Parathyroid adenoma (tissue), 2 donors: ENCODE measurements at regions not wholly inside any gene's neighbourhood (a gene's known extent, or its start where the extent isn't known, plus 50 kb on each side); places are given as distances from the start of the nearest gene placed in this dataset.

ENCODE experiments used
- H2AFZ ChIP-seq: fragments of 300-600 bp; sonication (generic); one replicate; pipeline ENCODE4 v1.7.0; 2017; ENCODE audit warnings: antibody characterized with exemption, mild to moderate bottlenecking
- H3K27ac ChIP-seq: fragments of 300-600 bp; sonication (generic); one replicate; pipeline ENCODE4 v1.7.0; 2017
- H3K27me3 ChIP-seq: fragments of 300-600 bp; sonication (generic); one replicate; pipeline ENCODE4 v1.7.0; 2017; ENCODE audit warnings: low read length; ENCODE audit not compliant: control insufficient read depth, insufficient read depth
- H3K36me3 ChIP-seq: fragments of 300-600 bp; sonication (generic); one replicate; pipeline ENCODE4 v1.7.0; 2017; ENCODE audit warnings: low read length; ENCODE audit not compliant: control insufficient read depth, insufficient read depth
- H3K4me1 ChIP-seq: fragments of 300-600 bp; sonication (generic); one replicate; pipeline ENCODE4 v1.7.0; 2017; ENCODE audit warnings: control low read depth
- H3K4me2 ChIP-seq: fragments of 300-600 bp; sonication (generic); one replicate; pipeline ENCODE4 v1.7.0; 2017; ENCODE audit warnings: low read length
- H3K4me3 ChIP-seq: fragments of 300-600 bp; sonication (generic); one replicate; pipeline ENCODE4 v1.7.0; 2017; ENCODE audit warnings: low read depth, low read length
- H3K79me2 ChIP-seq: fragments of 300-600 bp; sonication (generic); one replicate; pipeline ENCODE4 v1.7.0; 2017; ENCODE audit warnings: control low read depth
- H3K9ac ChIP-seq: fragments of 300-600 bp; sonication (generic); one replicate; pipeline ENCODE4 v1.7.0; 2017; ENCODE audit warnings: mild to moderate bottlenecking
- H3K9me3 ChIP-seq: fragments of 300-600 bp; sonication (generic); one replicate; pipeline ENCODE4 v1.7.0; 2017; ENCODE audit warnings: low read length; ENCODE audit not compliant: control insufficient read depth
- TF ChIP-seq, protein P1 (sequence below): fragments of 300-600 bp; sonication (generic); IDR thresholded peaks from one replicate; pipeline ENCODE4 v1.7.0; 2017; ENCODE audit warnings: antibody characterized with exemption, mild to moderate bottlenecking
- donor health status: primary hyperparathyroidism.

- TF ChIP-seq, protein P1, sequence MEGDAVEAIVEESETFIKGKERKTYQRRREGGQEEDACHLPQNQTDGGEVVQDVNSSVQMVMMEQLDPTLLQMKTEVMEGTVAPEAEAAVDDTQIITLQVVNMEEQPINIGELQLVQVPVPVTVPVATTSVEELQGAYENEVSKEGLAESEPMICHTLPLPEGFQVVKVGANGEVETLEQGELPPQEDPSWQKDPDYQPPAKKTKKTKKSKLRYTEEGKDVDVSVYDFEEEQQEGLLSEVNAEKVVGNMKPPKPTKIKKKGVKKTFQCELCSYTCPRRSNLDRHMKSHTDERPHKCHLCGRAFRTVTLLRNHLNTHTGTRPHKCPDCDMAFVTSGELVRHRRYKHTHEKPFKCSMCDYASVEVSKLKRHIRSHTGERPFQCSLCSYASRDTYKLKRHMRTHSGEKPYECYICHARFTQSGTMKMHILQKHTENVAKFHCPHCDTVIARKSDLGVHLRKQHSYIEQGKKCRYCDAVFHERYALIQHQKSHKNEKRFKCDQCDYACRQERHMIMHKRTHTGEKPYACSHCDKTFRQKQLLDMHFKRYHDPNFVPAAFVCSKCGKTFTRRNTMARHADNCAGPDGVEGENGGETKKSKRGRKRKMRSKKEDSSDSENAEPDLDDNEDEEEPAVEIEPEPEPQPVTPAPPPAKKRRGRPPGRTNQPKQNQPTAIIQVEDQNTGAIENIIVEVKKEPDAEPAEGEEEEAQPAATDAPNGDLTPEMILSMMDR, result no peak
- Histone ChIP-seq H3K4me2 (no peak overlapping the region), H3K27ac (no peak overlapping the region), H2AFZ (no peak overlapping the region), H3K9ac (no peak overlapping the region), H3K79me2 (no peaks in the 10 kb centered on the region), H3K36me3 (no peaks in the 10 kb centered on the region), H3K4me3 (no peak overlapping the region), H3K9me3 (no peaks in the 10 kb centered on the region), H3K27me3 (no peaks in the 10 kb centered on the region), H3K4me1 (no peaks in the 10 kb centered on the region)
Measured at GRCh38 chr9:90044263-90044662, 439.5 kb downstream of the GADD45G start.

- Histone ChIP-seq H3K27me3 (no peaks in the 10 kb centered on the region), H3K36me3 (no peaks in the 10 kb centered on the region), H3K4me1 (no peaks in the 10 kb centered on the region), H3K4me2 (no peak overlapping the region), H3K9me3 (no peaks in the 10 kb centered on the region), H3K27ac (no peak overlapping the region), H3K4me3 (no peak overlapping the region), H3K79me2 (no peaks in the 10 kb centered on the region), H3K9ac (no peak overlapping the region), H2AFZ (no peak overlapping the region)
- TF ChIP-seq, protein P1, result no peak
Measured at GRCh38 chr9:90044710-90045151, 439.9 kb downstream of the GADD45G start.

- Histone ChIP-seq H3K4me2 (no peak overlapping the region), H3K4me1 (no peaks in the 10 kb centered on the region), H3K79me2 (no peaks in the 10 kb centered on the region), H3K36me3 (no peaks in the 10 kb centered on the region), H3K9me3 (no peaks in the 10 kb centered on the region), H2AFZ (no peak overlapping the region), H3K27me3 (no peaks in the 10 kb centered on the region), H3K9ac (no peak overlapping the region), H3K4me3 (no peak overlapping the region), H3K27ac (no peak overlapping the region)
- TF ChIP-seq, protein P1, result no peak
Measured at GRCh38 chr9:90046317-90046861, 441.6 kb downstream of the GADD45G start.

GRCh38 chr9:90047828-90048227 lies 443.0 kb downstream of the GADD45G start:
- H3K4me2 ChIP-seq, result no peak overlapping the region
- H2AFZ ChIP-seq, result no peak overlapping the region
- no peaks in the 10 kb centered on the region for H3K9me3 ChIP-seq
- H3K4me3 ChIP-seq, result no peak overlapping the region
- no peak overlapping the region for H3K27ac ChIP-seq
- H3K79me2 ChIP-seq, result no peaks in the 10 kb centered on the region
- no peak overlapping the region for H3K9ac ChIP-seq
- H3K4me1 ChIP-seq, result no peaks in the 10 kb centered on the region
- TF ChIP-seq, protein P1, result no peak
- H3K36me3 ChIP-seq, result no peaks in the 10 kb centered on the region
- H3K27me3 ChIP-seq, result no peaks in the 10 kb centered on the region

GRCh38 chr9:90052366-90052765 lies 447.6 kb downstream of the GADD45G start:
- no peaks in the 10 kb centered on the region for H3K36me3 ChIP-seq
- H3K4me2 ChIP-seq, result no peak overlapping the region
- H3K4me1 ChIP-seq, result peaks cover 2% of the 10 kb centered on the region
- H2AFZ ChIP-seq, result no peak overlapping the region
- TF ChIP-seq, protein P1, result no peak
- no peaks in the 10 kb centered on the region for H3K27me3 ChIP-seq
- H3K9me3 ChIP-seq, result no peaks in the 10 kb centered on the region
- H3K79me2 ChIP-seq, result no peaks in the 10 kb centered on the region
- no peak overlapping the region for H3K27ac ChIP-seq
- H3K4me3 ChIP-seq, result no peak overlapping the region
- no peak overlapping the region for H3K9ac ChIP-seq
